Prostate gland (tissue), 2 donors: ENCODE measurements at regions not wholly inside any gene's neighbourhood (a gene's known extent, or its start where the extent isn't known, plus 50 kb on each side); places are given as distances from the start of the nearest gene placed in this dataset.

Source experiments
- DNase-seq: peaks from one replicate; pipeline ENCODE4 v3.0.0-alpha.2; 2019; ENCODE audit warnings: low spot score
- H3K27ac ChIP-seq, 2 donors: fragments of 200-600 bp; sonication (generic); 2 replicates each; pipeline ENCODE4 v1.5.1; 2017 to 2019
- H3K27me3 ChIP-seq: fragments of 200-600 bp; sonication (generic); replicated peaks from 2 replicates; pipeline ENCODE4 v1.5.1; 2019; ENCODE audit not compliant: insufficient read depth
- H3K36me3 ChIP-seq, 2 donors: fragments of 200-600 bp; sonication (generic); 1 replicate in 1 of 2; 2 replicates in 1 of 2; pipeline versions ENCODE4 v1.5.1 to v1.8.1; 2017 to 2019
- H3K4me1 ChIP-seq: fragments of 200-600 bp; sonication (generic); replicated peaks from 2 replicates; pipeline ENCODE4 v1.5.1; 2019
- H3K4me3 ChIP-seq, 2 donors: fragments of 200-600 bp; sonication (generic); 2 replicates each; pipeline ENCODE4 v1.5.1; 2017 to 2019
- H3K9me3 ChIP-seq: fragments of 200-600 bp; sonication (generic); 2 replicates; pipeline ENCODE4 v1.5.1; 2017
- CTCF ChIP-seq, 4 experiments: fragments of 200-600 bp in 2 of 4; fragments of 450-650 bp in 2 of 4; sonication (generic) in 2 of 4; IDR thresholded peaks; 1 replicate in 3 of 4; 2 replicates in 1 of 4; pipeline ENCODE4 v1.5.1; 2016 to 2019; ENCODE audit warnings: antibody characterized with exemption in 4 of 4, mild to moderate bottlenecking in 2 of 4, moderate library complexity in 2 of 4
- POLR2A ChIP-seq: fragments of 450-650 bp; IDR thresholded peaks from one replicate; pipeline ENCODE4 v1.6.1; 2016; ENCODE audit warnings: antibody characterized with exemption, mild to moderate bottlenecking
- POLR2AphosphoS5 ChIP-seq: sonication (generic); formaldehyde crosslinking; IDR thresholded peaks from one replicate; pipeline ENCODE4 v1.6.1; 2017; ENCODE audit warnings: antibody characterized with exemption
- WGBS: methylation state at CpG from one replicate; pipeline ENCODE4 v1.1.5; 2018; 5-methylcytosine and 5-hydroxymethylcytosine counted together
- intact Hi-C: fragments of 100-400 bp; cut with DNase I; formaldehyde crosslinking; loops from one replicate; pipeline ENCODE4 v1.14.2; 2022

DNA sequence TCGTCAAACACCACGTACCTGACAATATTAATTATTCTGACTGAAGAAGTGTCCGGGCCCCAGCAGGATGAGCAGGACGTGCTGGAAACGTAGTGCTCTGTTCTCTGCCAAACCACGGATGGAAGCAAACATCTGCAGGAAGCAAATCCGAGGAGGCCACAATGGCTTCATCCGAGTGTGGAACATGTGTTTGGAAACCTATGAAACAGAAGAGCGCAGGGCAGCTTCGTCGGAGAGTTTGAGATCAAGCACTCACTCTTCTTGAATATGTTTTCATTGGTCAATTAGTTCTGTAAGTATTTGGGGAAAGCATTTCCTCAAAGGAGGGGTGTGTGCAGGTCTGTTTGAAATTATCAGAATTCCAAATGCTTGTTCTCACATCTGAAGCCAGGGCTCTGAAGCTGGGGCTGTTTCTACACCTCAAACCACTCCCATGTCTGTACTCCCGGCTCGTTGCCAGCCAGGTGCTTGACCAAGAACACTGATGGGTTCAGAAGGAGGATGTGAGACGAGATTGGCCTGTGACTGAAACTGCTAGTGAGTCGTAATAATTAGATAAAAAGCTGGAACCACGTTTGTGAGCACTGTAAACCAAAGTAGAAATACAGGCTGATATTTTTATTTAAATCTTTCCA lies 356.6 kb upstream of the SALL3 start:
- intact Hi-C loops, result no loop called here
- no peak overlapping the region for H3K27ac ChIP-seq
- no peaks in the 10 kb centered on the region for H3K9me3 ChIP-seq
- H3K4me3 ChIP-seq, result no peak overlapping the region
- peaks cover 2% of the 10 kb centered on the region for H3K27me3 ChIP-seq
- no peaks in the 10 kb centered on the region for H3K4me1 ChIP-seq
- WGBS, result 62% methylated on average over 16 of the region's 16 CpGs
- TF ChIP-seq CTCF (IDR thresholded peaks at IDR 0.05), result no peak
- TF ChIP-seq POLR2AphosphoS5, result no peak
- no peak for TF ChIP-seq POLR2A
- DNase-seq, result no peak
- no peaks in the 10 kb centered on the region for H3K36me3 ChIP-seq

DNA sequence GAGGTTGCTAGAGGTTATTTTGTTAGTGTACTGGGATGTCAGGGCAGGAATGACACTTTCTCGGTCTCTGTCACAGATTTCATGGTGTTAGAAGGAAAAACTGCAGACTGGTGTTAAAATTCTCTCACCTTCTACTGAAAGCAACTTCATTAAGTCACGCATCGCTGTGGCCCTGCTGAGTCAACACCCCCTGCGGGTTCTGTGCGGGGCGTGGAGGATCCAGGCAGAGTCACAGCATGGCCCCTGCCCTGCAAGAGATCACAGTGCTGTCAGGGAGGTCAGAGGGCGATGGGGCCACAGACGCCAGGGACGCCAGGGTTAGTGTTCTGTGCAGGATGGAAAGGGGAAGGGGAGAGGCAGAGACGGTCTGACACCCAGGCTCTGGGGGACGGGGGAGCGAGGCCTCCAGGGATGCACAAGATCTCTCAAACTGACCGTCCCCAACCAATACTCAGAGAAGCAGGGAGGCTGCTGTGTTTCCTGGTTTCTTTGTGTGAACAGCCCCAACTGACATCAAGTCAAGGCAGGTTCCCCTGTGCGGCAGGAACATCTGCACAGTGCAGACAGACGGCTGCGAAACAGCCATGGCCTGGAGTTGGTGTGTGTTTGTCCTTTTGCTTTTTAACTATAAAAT lies 354.9 kb upstream of the SALL3 start:
- intact Hi-C loops, result no loop called here
- TF ChIP-seq POLR2A (no peak), POLR2AphosphoS5 (no peak), CTCF (IDR thresholded peaks at IDR 0.05) (no peak)
- WGBS, result 63% methylated on average over 16 of the region's 16 CpGs
- Histone ChIP-seq H3K4me3 (no peak overlapping the region), H3K27ac (no peak overlapping the region), H3K9me3 (no peaks in the 10 kb centered on the region), H3K36me3 (no peaks in the 10 kb centered on the region), H3K27me3 (peaks cover 4% of the 10 kb centered on the region), H3K4me1 (no peaks in the 10 kb centered on the region)
- no peak for DNase-seq

DNA sequence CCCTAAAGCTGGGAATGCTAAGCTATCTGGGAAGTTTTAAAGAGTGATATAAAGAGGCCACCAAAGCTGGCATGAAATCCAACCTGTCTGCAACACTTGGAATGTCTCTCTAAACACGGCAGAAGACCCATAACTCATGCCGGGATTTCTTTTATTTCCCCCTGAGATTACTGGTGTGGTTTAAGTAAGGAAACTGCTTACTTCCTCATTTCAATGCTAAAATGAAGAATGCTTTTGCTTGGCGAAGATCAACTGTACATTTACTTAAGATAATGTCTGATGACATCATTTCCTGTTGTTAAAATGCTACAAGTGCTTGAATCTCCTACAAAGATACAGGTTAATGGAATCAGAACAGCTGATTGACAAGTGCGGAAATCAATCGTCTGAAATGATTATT lies 353.8 kb upstream of the SALL3 start:
- TF ChIP-seq POLR2A, result no peak
- no peak for TF ChIP-seq CTCF (IDR thresholded peaks at IDR 0.05)
- TF ChIP-seq POLR2AphosphoS5, result no peak
- intact Hi-C loops, result no loop called here
- Histone ChIP-seq H3K36me3 (no peaks in the 10 kb centered on the region), H3K27ac (no peak overlapping the region), H3K4me1 (no peaks in the 10 kb centered on the region), H3K4me3 (no peak overlapping the region), H3K27me3 (peaks cover 4% of the 10 kb centered on the region), H3K9me3 (no peaks in the 10 kb centered on the region)
- WGBS, result 39% methylated on average over 5 of the region's 5 CpGs
- no peak for DNase-seq

- Histone ChIP-seq H3K27ac (no peak overlapping the region), H3K36me3 (no peaks in the 10 kb centered on the region), H3K9me3 (no peaks in the 10 kb centered on the region), H3K4me1 (no peaks in the 10 kb centered on the region), H3K27me3 (peaks cover 4% of the 10 kb centered on the region), H3K4me3 (no peak overlapping the region)
- intact Hi-C loops, result no loop called here
- DNase-seq, result no peak
- 38% methylated on average over 21 of the region's 21 CpGs for WGBS
- TF ChIP-seq POLR2A (no peak), POLR2AphosphoS5 (no peak), CTCF (IDR thresholded peaks at IDR 0.05) (no peak)
Observed at GRCh38 chr18:78627551-78628346, 351.9 kb upstream of the SALL3 start.
